ES-I3 (cell line): ENCODE measurements at regions not wholly inside any gene's neighbourhood (a gene's known extent, or its start where the extent isn't known, plus 50 kb on each side); places are given as distances from the start of the nearest gene placed in this dataset.

Experiments
- H3K36me3 ChIP-seq: 2 replicates; pipeline ENCODE4 v1.6.1; 2013; ENCODE audit warnings: mild to moderate bottlenecking, low read length, control low read depth, moderate library complexity; ENCODE audit not compliant: insufficient read depth
- H3K4me1 ChIP-seq: 2 replicates; pipeline ENCODE4 v1.6.1; 2013; ENCODE audit warnings: mild to moderate bottlenecking, control low read depth, low read length; ENCODE audit not compliant: insufficient read depth
- H3K9ac ChIP-seq: 2 replicates; pipeline ENCODE4 v1.6.1; 2013; ENCODE audit warnings: low read depth, mild to moderate bottlenecking, low read length, moderate library complexity
- H3K9me3 ChIP-seq: 2 replicates; pipeline ENCODE4 v1.6.1; 2013; ENCODE audit warnings: mild to moderate bottlenecking, low read length, moderate library complexity; ENCODE audit not compliant: control insufficient read depth, insufficient read depth

GRCh38 chrX:39675162-39675553 is 422.6 kb downstream of the BCOR start:
- Histone ChIP-seq H3K9ac (no peak overlapping the region), H3K36me3 (no peaks in the 10 kb centered on the region), H3K9me3 (no peaks in the 10 kb centered on the region), H3K4me1 (peaks cover 12% of the 10 kb centered on the region; the same call in 1 of the 2 replicates)

GRCh38 chrX:39675619-39676018 is 422.1 kb downstream of the BCOR start:
- Histone ChIP-seq H3K36me3 (no peaks in the 10 kb centered on the region), H3K9me3 (no peaks in the 10 kb centered on the region), H3K9ac (no peak overlapping the region)

GRCh38 chrX:39676434-39676833 is 421.3 kb downstream of the BCOR start:
- Histone ChIP-seq H3K36me3 (no peaks in the 10 kb centered on the region), H3K9me3 (no peaks in the 10 kb centered on the region), H3K4me1 (peaks cover 12% of the 10 kb centered on the region; the same call in 1 of the 2 replicates), H3K9ac (no peak overlapping the region)

More at GRCh38 chrX:39675619-39676018, 422.1 kb downstream of the BCOR start:
- H3K4me1 ChIP-seq = peaks cover 12% of the 10 kb centered on the region; the same call in 1 of the 2 replicates

- no peaks in the 10 kb centered on the region for H3K9me3 ChIP-seq
- H3K9ac ChIP-seq = no peak overlapping the region
- no peaks in the 10 kb centered on the region for H3K36me3 ChIP-seq
- H3K4me1 ChIP-seq = peaks cover 12% of the 10 kb centered on the region; the same call in 1 of the 2 replicates
Measured at GRCh38 chrX:39677585-39677977, 420.2 kb downstream of the BCOR start.

GRCh38 chrX:39677978-39678791 is 419.6 kb downstream of the BCOR start:
- H3K36me3 ChIP-seq = no peaks in the 10 kb centered on the region
- H3K4me1 ChIP-seq = peaks cover 12% of the 10 kb centered on the region; the same call in 1 of the 2 replicates
- H3K9me3 ChIP-seq = no peaks in the 10 kb centered on the region
- H3K9ac ChIP-seq = no peak overlapping the region

- Histone ChIP-seq H3K4me1 (peaks cover 12% of the 10 kb centered on the region; the same call in 1 of the 2 replicates), H3K9me3 (no peaks in the 10 kb centered on the region), H3K9ac (no peak overlapping the region), H3K36me3 (no peaks in the 10 kb centered on the region)
Measured at GRCh38 chrX:39678914-39679313, 418.8 kb downstream of the BCOR start.

- H3K4me1 ChIP-seq = peaks cover 12% of the 10 kb centered on the region; the same call in 1 of the 2 replicates
- H3K36me3 ChIP-seq = no peaks in the 10 kb centered on the region
- H3K9ac ChIP-seq = no peak overlapping the region
- H3K9me3 ChIP-seq = no peaks in the 10 kb centered on the region
Measured at GRCh38 chrX:39679497-39680157, 418.1 kb downstream of the BCOR start.

GRCh38 chrX:39681885-39682284 is 415.9 kb downstream of the BCOR start:
- Histone ChIP-seq H3K4me1 (peaks cover 13% of the 10 kb centered on the region; the same call in 1 of the 2 replicates), H3K9me3 (no peaks in the 10 kb centered on the region), H3K36me3 (no peaks in the 10 kb centered on the region), H3K9ac (no peak overlapping the region)

GRCh38 chrX:39682778-39683177 is 415.0 kb downstream of the BCOR start:
- Histone ChIP-seq H3K4me1 (peaks cover 20% of the 10 kb centered on the region), H3K9me3 (no peaks in the 10 kb centered on the region), H3K36me3 (no peaks in the 10 kb centered on the region), H3K9ac (no peak overlapping the region)

GRCh38 chrX:39688219-39688575 is 409.6 kb downstream of the BCOR start:
- peak overlapping the region; percentile 90 for H3K9ac ChIP-seq
- no peaks in the 10 kb centered on the region for H3K36me3 ChIP-seq
- no peaks in the 10 kb centered on the region for H3K9me3 ChIP-seq
- H3K4me1 ChIP-seq = peaks cover 23% of the 10 kb centered on the region

GRCh38 chrX:39688576-39689375 is 409.0 kb downstream of the BCOR start:
- no peaks in the 10 kb centered on the region for H3K36me3 ChIP-seq
- H3K9me3 ChIP-seq = no peaks in the 10 kb centered on the region
- H3K9ac ChIP-seq = peak overlapping the region; percentile 90
- peaks cover 29% of the 10 kb centered on the region for H3K4me1 ChIP-seq

- Histone ChIP-seq H3K4me1 (peaks cover 29% of the 10 kb centered on the region), H3K36me3 (no peaks in the 10 kb centered on the region), H3K9me3 (no peaks in the 10 kb centered on the region), H3K9ac (peak overlapping the region; percentile 90)
Measured at GRCh38 chrX:39689376-39690104, 408.2 kb downstream of the BCOR start.

GRCh38 chrX:39690541-39691415 is 407.0 kb downstream of the BCOR start:
- H3K9me3 ChIP-seq = no peaks in the 10 kb centered on the region
- no peak overlapping the region for H3K9ac ChIP-seq
- no peaks in the 10 kb centered on the region for H3K36me3 ChIP-seq
- peaks cover 29% of the 10 kb centered on the region for H3K4me1 ChIP-seq
